GM21723 (cell line): ENCODE measurements at regions not wholly inside any gene's neighbourhood (a gene's known extent, or its start where the extent isn't known, plus 50 kb on each side); places are given as distances from the start of the nearest gene placed in this dataset.
"Not testable (repeated sequence)": the region's sequence is repeated elsewhere in the genome, so short reads cannot be mapped to it uniquely, and the experiment has no call there.

Source experiments
- ATAC-seq: cut with Tn5 transposase; IDR thresholded peaks from one replicate; pipeline ENCODE4 v1.9.1; 2021; ENCODE audit warnings: mild to moderate bottlenecking, moderate library complexity; ENCODE audit not compliant: unreplicated experiment

DNA sequence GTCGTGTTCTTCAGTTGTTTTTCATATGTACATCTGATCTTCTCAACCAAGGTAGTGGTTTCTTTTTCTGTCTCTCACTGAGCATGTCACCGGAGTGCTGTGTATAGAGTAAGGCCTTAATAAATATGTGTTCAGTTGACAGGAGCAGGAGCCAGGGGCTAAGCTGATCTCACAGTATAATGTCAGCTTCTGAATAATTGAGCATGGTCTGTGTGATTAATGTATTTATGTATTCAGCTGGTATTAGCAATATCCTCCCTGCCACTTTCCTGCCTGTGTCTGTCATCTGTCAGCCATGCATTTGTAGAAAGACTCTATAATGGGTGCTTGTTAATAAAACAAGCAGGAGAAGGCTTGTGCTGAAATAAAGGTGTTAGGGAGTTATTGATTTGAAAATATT is 198.9 kb downstream of the ADCYAP1 start:
- no peak for ATAC-seq

DNA sequence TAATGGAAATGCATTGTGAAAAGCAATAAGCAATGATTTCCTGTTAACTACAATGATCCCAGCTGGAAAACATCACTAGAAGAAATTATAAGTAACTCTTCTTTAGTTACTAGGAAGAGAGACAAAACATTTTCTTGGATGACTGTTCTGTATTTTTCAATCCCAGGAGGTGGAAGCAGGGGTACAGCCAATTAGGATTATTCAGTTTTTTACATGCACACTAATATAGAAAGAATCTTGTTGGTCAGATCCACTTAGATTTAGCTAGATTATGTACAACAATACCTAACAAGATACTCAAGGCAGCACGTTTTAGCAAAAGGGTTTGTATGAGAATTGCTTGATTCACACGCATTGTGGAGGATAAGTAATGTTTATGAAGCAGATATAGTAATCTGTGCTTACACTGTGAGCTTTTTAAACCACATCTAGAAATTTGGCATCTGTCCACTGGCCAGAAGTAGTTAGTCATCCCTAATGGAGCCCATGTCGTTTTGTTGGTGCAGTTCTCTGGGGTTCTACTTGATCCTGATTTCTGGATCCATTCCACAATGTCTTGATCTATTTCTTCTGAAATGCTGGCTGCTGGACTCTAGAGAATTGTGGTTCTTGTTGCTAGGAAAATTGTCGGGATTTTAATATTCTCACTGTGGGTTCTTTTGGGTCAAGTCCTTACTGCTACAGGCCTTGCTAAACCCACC is 199.7 kb downstream of the ADCYAP1 start:
- ATAC-seq: no peak

DNA sequence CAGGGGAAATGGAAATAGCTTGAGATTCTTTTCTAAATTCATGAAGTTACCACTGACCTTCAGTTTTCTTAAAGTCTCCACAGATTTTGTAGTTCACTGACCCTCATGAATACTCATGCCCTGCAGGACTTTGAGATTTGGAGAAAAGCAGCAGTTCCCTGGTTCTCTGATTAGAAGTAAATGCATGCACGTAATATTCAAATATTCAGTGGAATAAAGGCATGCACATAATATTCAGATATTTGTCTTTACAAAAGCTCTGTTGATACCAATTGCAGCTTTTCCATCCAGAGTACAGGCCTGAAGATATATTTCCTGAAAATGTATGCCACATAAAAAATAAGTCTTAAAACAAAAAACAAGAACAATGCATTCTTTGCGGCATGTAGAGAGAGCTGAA is 219.8 kb downstream of the ADCYAP1 start:
- no peak for ATAC-seq

GRCh38 chr18:1133541-1133940 is 228.9 kb downstream of the ADCYAP1 start:
- no peak for ATAC-seq

GRCh38 chr18:1147730-1148129 is 243.1 kb downstream of the ADCYAP1 start:
- ATAC-seq: no peak

- ATAC-seq: no peak
Measured at GRCh38 chr18:1149709-1150108, 245.0 kb downstream of the ADCYAP1 start.

DNA sequence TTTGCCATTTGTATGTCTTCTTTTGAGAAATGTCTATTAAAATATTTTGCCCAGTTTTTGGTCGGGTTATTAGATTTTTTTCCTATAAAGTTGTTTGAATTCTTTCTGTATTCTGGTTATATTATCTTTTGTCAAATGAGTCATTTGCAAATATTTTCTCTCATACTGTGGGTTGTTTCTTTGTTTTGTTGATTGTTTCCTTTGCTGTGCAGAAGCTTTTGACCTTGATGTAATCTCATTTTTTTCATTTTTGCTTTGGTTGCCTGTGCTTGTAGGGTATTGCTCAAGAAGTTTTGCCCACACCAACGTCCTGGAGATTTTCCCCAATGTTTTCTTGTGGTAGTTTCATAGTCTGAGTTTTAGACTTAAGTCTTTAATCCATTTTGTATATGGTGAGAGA is 245.7 kb downstream of the ADCYAP1 start:
- no peak for ATAC-seq

DNA sequence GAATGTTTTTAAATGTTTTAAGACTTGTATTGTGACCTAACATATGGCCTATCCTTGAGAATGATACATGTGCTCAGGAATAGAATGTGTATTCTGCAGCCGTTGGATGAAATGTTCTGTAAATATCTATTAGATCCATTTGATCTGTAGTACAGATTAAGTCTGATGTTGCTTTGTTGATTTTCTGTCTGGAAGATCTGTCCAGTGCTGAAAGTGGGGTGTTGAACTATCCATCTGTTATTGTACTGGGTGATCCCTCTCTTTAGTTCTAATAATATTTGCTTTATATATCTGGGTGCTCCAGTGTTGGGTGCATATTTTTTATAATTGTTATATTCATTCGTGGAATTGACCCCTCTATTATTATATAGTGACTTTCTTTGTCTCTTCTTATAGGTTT is 248.3 kb downstream of the ADCYAP1 start:
- not testable (repeated sequence) for ATAC-seq

GRCh38 chr18:1173593-1173992 is 268.9 kb downstream of the ADCYAP1 start:
- no peak for ATAC-seq

DNA sequence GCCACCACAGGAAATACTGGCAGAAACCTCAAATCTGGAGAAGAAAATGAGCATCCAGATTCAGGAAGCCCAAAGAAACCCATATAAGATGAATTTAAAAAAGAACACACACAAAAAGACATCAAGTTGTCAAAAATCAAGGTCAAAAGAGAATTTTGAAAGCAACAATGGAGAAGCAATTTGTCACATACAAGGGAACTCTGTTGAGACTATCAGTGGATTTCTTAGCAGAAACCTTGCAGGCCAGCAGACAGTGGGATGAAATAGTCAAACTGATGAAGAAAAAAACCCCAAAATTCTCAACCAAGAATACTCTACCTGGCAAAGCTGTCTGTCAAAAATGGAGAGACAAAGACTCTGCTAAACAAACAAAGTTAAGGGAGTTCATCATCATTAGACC is 272.6 kb downstream of the ADCYAP1 start:
- no peak for ATAC-seq

GRCh38 chr18:1191341-1191740 is 286.7 kb downstream of the ADCYAP1 start:
- no peak for ATAC-seq

GRCh38 chr18:1213126-1213525 is 308.5 kb downstream of the ADCYAP1 start:
- no peak for ATAC-seq

- ATAC-seq: no peak
Measured at GRCh38 chr18:1222880-1223279, 318.2 kb downstream of the ADCYAP1 start.

DNA sequence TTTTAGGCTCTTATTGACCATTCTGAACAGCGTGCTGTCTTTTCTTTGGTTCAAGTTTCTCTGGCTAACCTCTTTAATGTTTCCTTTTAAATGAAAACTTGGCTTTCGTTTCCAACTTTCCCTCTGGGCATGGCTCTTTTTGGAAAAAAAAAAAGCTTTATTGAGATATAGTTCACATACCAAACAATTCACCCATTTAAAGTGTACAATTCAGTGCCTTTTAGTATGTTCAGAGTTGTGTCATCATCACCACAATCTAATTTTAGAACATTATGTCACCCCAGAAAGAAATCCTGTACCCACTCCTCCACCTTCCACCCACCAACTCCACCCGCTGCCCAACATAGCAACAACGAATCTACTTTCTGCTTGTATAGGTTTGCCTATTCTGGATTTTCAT is 322.4 kb downstream of the ADCYAP1 start:
- ATAC-seq: no peak

DNA sequence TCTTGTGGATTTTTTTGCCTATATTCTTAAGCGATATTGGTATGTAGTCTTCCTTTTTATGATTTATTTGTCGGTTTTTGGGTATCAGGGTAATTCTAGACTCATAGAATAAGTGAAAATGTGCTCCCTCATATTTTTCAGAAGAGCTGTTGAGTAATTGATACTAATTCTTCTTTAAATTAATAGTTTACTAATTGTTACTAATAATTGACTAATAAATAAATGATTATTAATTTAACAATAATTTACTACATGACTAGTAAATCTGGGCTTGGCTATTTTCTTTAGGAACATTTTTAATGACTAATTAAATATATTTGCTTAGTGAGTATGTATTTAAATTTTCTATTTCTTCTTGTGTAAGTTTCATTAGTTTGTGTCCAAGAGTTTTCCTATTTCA is 325.0 kb downstream of the ADCYAP1 start:
- ATAC-seq: no peak

- no peak for ATAC-seq
Measured at GRCh38 chr18:1232867-1233266, 328.2 kb downstream of the ADCYAP1 start.

DNA sequence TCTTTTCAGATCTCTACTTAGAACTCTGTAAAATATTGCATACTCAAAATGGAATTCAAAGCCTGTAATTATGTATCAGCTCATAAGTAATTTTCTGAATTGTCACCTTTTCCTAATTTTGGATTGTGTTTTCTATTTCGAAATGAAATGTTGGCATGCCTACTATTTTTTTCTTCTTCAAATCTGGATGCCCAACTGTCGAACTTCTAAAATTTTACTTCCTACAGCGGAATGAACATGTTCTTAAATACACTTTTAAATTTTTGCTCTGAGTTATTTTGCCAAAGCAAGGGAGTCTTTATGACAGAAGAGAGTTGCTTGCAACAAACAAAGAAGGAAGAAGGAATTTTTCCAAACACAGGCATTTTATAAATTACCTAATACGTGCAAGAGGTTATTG is 336.0 kb downstream of the ADCYAP1 start:
- ATAC-seq: no peak

- ATAC-seq: no peak
Measured at GRCh38 chr18:1244397-1245122, 339.9 kb downstream of the ADCYAP1 start.

DNA sequence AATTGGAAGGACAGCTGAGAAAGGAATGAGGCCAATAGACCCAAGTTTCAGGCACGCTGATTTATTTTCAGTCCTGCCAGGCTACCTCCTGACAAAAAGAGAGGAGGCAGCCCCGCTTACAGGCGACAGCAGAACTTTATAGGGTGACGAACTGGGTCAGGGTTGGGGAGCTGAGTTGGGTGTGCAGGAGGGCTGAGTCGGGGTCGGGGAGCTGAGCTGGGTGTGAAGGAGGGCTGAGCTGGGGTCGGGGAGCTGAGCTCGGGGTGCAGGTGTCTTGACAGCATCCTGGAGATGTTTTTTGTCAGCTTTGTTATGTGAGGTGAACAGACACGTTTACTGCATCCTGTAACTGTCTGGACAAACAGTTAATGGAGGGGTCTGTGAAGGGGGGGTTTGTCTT is 342.2 kb downstream of the ADCYAP1 start:
- ATAC-seq: no peak

- no peak for ATAC-seq
Measured at GRCh38 chr18:1252534-1252933, 347.9 kb downstream of the ADCYAP1 start.

- no peak for ATAC-seq
Measured at GRCh38 chr18:1252936-1253335, 348.3 kb downstream of the ADCYAP1 start.

DNA sequence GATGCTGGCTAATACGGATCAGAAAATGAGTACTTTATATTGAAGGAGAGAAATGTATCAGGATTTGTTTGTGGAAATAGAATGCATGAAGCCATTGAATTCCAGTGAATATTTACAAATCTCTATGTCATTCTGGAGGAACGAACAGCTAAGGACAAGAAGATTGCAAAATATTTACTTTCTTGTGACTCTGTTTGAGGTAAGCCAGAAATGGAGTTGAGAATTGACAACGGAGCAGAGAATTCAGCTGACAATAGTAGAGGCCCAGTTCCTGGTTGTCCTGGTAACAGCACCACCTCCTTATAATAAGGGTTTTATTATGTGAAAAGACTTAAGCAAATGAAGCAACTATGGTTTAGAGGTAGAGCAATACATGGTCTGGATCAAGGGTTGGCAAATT is 349.2 kb downstream of the ADCYAP1 start:
- no peak for ATAC-seq

DNA sequence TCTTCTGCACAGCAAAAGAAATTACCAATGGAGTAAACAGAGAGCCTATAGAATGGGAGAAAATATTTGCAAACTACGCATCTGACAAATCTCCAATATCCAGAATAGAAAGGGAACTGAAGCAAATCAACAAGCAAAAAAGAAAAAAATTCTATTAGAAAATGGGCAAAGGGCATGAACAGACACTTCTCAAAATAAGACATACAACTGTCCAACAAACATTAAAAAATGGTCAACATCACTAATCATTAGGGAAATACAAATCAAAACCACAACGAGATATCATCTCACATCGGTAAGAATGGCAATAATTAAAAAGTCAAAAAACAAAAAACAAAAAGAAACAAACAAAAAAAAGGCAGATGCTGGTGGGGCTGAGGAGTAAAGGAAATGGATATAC is 356.4 kb downstream of the ADCYAP1 start:
- no peak for ATAC-seq
